Activated naive CD4-positive, alpha-beta T cell treated with anti-CD3 and anti-CD28 coated beads, Interleukin-2, amount 50 U/mL, for 72 hours (primary cell): ENCODE measurements at regions not wholly inside any gene's neighbourhood (a gene's known extent, or its start where the extent isn't known, plus 50 kb on each side); places are given as distances from the start of the nearest gene placed in this dataset.

ENCODE experiments used
- ATAC-seq, 2 donors: fragments of 150-1000 bp; cut with Tn5 transposase; 2 replicates each; pipeline ENCODE4 v1.10.0; 2021; ENCODE audit warnings: mild to moderate bottlenecking in 2 of 2, moderate library complexity in 2 of 2
- DNase-seq, 2 donors: peaks; one replicate each; pipeline ENCODE4 v3.0.0; 2021 to 2022; ENCODE audit warnings: low spot score in 2 of 2
- H3K27ac Mint-ChIP-seq, 2 donors: one replicate each; pipeline ENCODE4 v1.8.0; 2022; ENCODE audit warnings: mild to moderate bottlenecking in 2 of 2, mixed read lengths in 2 of 2
- H3K36me3 Mint-ChIP-seq, 2 donors: one replicate each; pipeline ENCODE4 v1.8.0; 2022; ENCODE audit warnings: mixed read lengths in 2 of 2
- H3K9me3 Mint-ChIP-seq, 2 donors: one replicate each; pipeline ENCODE4 v1.8.0; 2022; ENCODE audit warnings: mixed read lengths in 2 of 2

GRCh38 chr10:52633266-52633665 lies 139.3 kb downstream of the MBL2 start:
- H3K36me3 Mint-ChIP-seq, result no peaks in the 10 kb centered on the region
- DNase-seq (no peak), ATAC-seq (no peak)
- no peak overlapping the region for H3K27ac Mint-ChIP-seq
- peaks cover 0 to 17% of the 10 kb centered on the region in 2 donors for H3K9me3 Mint-ChIP-seq

- H3K36me3 Mint-ChIP-seq, result no peaks in the 10 kb centered on the region
- ATAC-seq (no peak), DNase-seq (no peak)
- H3K9me3 Mint-ChIP-seq, result peaks cover 0 to 11% of the 10 kb centered on the region in 2 donors
- no peak overlapping the region for H3K27ac Mint-ChIP-seq
These were observed 136.9 kb downstream of the MBL2 start for GRCh38 chr10:52635651-52636050.

- no peaks in the 10 kb centered on the region for H3K36me3 Mint-ChIP-seq
- ATAC-seq (no peak), DNase-seq (no peak)
- no peak overlapping the region for H3K27ac Mint-ChIP-seq
- peaks cover 0 to 7% of the 10 kb centered on the region in 2 donors for H3K9me3 Mint-ChIP-seq
These were observed 135.7 kb downstream of the MBL2 start for GRCh38 chr10:52636874-52637273.

- no peak for DNase-seq
- Mint-ChIP-seq H3K9me3 (peaks cover 0 to 7% of the 10 kb centered on the region in 2 donors), H3K36me3 (no peaks in the 10 kb centered on the region), H3K27ac (no peak overlapping the region)
- ATAC-seq, result no peak
These were observed 135.0 kb downstream of the MBL2 start for GRCh38 chr10:52637592-52637991.

GRCh38 chr10:52639652-52640051 lies 132.9 kb downstream of the MBL2 start:
- no peak overlapping the region for H3K27ac Mint-ChIP-seq
- ATAC-seq (no peak), DNase-seq (no peak)
- H3K9me3 Mint-ChIP-seq, result peaks cover 0 to 11% of the 10 kb centered on the region in 2 donors
- peaks cover 0 to 4% of the 10 kb centered on the region in 2 donors for H3K36me3 Mint-ChIP-seq

GRCh38 chr10:52642208-52642607 lies 130.4 kb downstream of the MBL2 start:
- Mint-ChIP-seq H3K27ac (no peak overlapping the region), H3K36me3 (peaks cover 0 to 4% of the 10 kb centered on the region in 2 donors), H3K9me3 (peaks cover 0 to 11% of the 10 kb centered on the region in 2 donors)
- no peak for ATAC-seq
- no peak for DNase-seq

GRCh38 chr10:52644373-52645186 lies 128.0 kb downstream of the MBL2 start:
- H3K9me3 Mint-ChIP-seq, result peaks cover 0 to 8% of the 10 kb centered on the region in 2 donors
- ATAC-seq (no peak), DNase-seq (peak in 1 of 2 donors; percentile 8)
- peaks cover 0 to 4% of the 10 kb centered on the region in 2 donors for H3K36me3 Mint-ChIP-seq
- no peak overlapping the region for H3K27ac Mint-ChIP-seq

GRCh38 chr10:52645187-52645758 lies 127.3 kb downstream of the MBL2 start:
- H3K27ac Mint-ChIP-seq, result no peak overlapping the region
- H3K9me3 Mint-ChIP-seq, result peaks cover 0 to 8% of the 10 kb centered on the region in 2 donors
- DNase-seq (no peak), ATAC-seq (no peak)
- H3K36me3 Mint-ChIP-seq, result peaks cover 0 to 4% of the 10 kb centered on the region in 2 donors

GRCh38 chr10:52649511-52649910 lies 123.1 kb downstream of the MBL2 start:
- H3K27ac Mint-ChIP-seq, result no peak overlapping the region
- no peak for ATAC-seq
- peaks cover 0 to 8% of the 10 kb centered on the region in 2 donors for H3K9me3 Mint-ChIP-seq
- no peak for DNase-seq
- H3K36me3 Mint-ChIP-seq, result no peaks in the 10 kb centered on the region

GRCh38 chr10:52650873-52651272 lies 121.7 kb downstream of the MBL2 start:
- ATAC-seq (no peak), DNase-seq (no peak)
- H3K27ac Mint-ChIP-seq, result no peak overlapping the region
- no peaks in the 10 kb centered on the region for H3K36me3 Mint-ChIP-seq
- peaks cover 0 to 7% of the 10 kb centered on the region in 2 donors for H3K9me3 Mint-ChIP-seq

- ATAC-seq (no peak), DNase-seq (no peak)
- H3K27ac Mint-ChIP-seq, result no peak overlapping the region
- H3K9me3 Mint-ChIP-seq, result peaks cover 0 to 7% of the 10 kb centered on the region in 2 donors
- H3K36me3 Mint-ChIP-seq, result no peaks in the 10 kb centered on the region
These were observed 121.3 kb downstream of the MBL2 start for GRCh38 chr10:52651293-52651692.

- H3K27ac Mint-ChIP-seq, result no peak overlapping the region
- no peaks in the 10 kb centered on the region for H3K36me3 Mint-ChIP-seq
- peaks cover 0 to 7% of the 10 kb centered on the region in 2 donors for H3K9me3 Mint-ChIP-seq
- no peak for ATAC-seq
- no peak for DNase-seq
These were observed 119.9 kb downstream of the MBL2 start for GRCh38 chr10:52652431-52653262.

- DNase-seq, result no peak
- Mint-ChIP-seq H3K27ac (no peak overlapping the region), H3K9me3 (peaks cover 0 to 7% of the 10 kb centered on the region in 2 donors), H3K36me3 (no peaks in the 10 kb centered on the region)
- no peak for ATAC-seq
These were observed 119.2 kb downstream of the MBL2 start for GRCh38 chr10:52653263-52653909.

- no peak for ATAC-seq
- no peak overlapping the region for H3K27ac Mint-ChIP-seq
- no peak for DNase-seq
- H3K9me3 Mint-ChIP-seq, result peaks cover 0 to 7% of the 10 kb centered on the region in 2 donors
- no peaks in the 10 kb centered on the region for H3K36me3 Mint-ChIP-seq
These were observed 118.4 kb downstream of the MBL2 start for GRCh38 chr10:52654201-52654600.

GRCh38 chr10:52658112-52658511 lies 114.5 kb downstream of the MBL2 start:
- ATAC-seq (no peak), DNase-seq (no peak)
- H3K9me3 Mint-ChIP-seq, result peaks cover 0 to 5% of the 10 kb centered on the region in 2 donors
- H3K36me3 Mint-ChIP-seq, result no peaks in the 10 kb centered on the region
- no peak overlapping the region for H3K27ac Mint-ChIP-seq

- Mint-ChIP-seq H3K36me3 (no peaks in the 10 kb centered on the region), H3K27ac (no peak overlapping the region), H3K9me3 (peaks cover 0 to 5% of the 10 kb centered on the region in 2 donors)
- ATAC-seq, result no peak
- no peak for DNase-seq
These were observed 113.5 kb downstream of the MBL2 start for GRCh38 chr10:52659085-52659484.

- ATAC-seq, result no peak
- H3K27ac Mint-ChIP-seq, result no peak overlapping the region
- H3K9me3 Mint-ChIP-seq, result peaks cover 12 to 15% of the 10 kb centered on the region in 2 donors
- DNase-seq, result no peak
- peaks cover 0 to 8% of the 10 kb centered on the region in 2 donors for H3K36me3 Mint-ChIP-seq
These were observed 110.3 kb downstream of the MBL2 start for GRCh38 chr10:52662256-52662655.
